Neural progenitor cell (in vitro differentiated cells): ENCODE measurements at regions not wholly inside any gene's neighbourhood (a gene's known extent, or its start where the extent isn't known, plus 50 kb on each side); places are given as distances from the start of the nearest gene placed in this dataset.
A peak's percentile ranks its signal among the peaks of the same experiment; 100 is the strongest.
"Not testable (repeated sequence)": the region's sequence is repeated elsewhere in the genome, so short reads cannot be mapped to it uniquely, and the experiment has no call there.

ENCODE experiments used
- DNase-seq: peaks from one replicate; pipeline ENCODE4 v3.0.0-alpha.2; 2016; ENCODE audit warnings: low spot score
- H2AFZ ChIP-seq: fragments of 200-600 bp; sonication (generic); replicated peaks from 2 replicates; pipeline ENCODE4 v1.6.1; 2016; ENCODE audit warnings: antibody characterized with exemption
- H3F3A ChIP-seq: fragments of 200-600 bp; sonication (generic); 2 replicates; pipeline ENCODE4 v1.6.1; 2016; ENCODE audit warnings: antibody characterized with exemption, low read depth
- H3K27ac ChIP-seq: fragments of 200-600 bp; sonication (generic); 2 replicates; pipeline ENCODE4 v1.5.1; 2016; ENCODE audit warnings: mild to moderate bottlenecking
- H3K27me3 ChIP-seq: fragments of 200-600 bp; sonication (generic); 2 replicates; pipeline ENCODE4 v1.6.1; 2016; ENCODE audit warnings: mild to moderate bottlenecking, moderate library complexity
- H3K36me3 ChIP-seq: fragments of 200-600 bp; sonication (generic); 2 replicates; pipeline ENCODE4 v1.5.1; 2016
- H3K4me1 ChIP-seq: fragments of 200-600 bp; sonication (generic); 2 replicates; pipeline ENCODE4 v1.6.1; 2016; ENCODE audit warnings: mixed run types
- H3K4me2 ChIP-seq: fragments of 200-600 bp; sonication (generic); 2 replicates; pipeline ENCODE4 v1.6.1; 2016
- H3K4me3 ChIP-seq: fragments of 200-600 bp; sonication (generic); 2 replicates; pipeline ENCODE4 v1.5.1; 2016
- H3K79me2 ChIP-seq: fragments of 200-600 bp; sonication (generic); 2 replicates; pipeline ENCODE4 v1.6.1; 2016; ENCODE audit warnings: low read depth
- H3K9ac ChIP-seq: fragments of 200-600 bp; sonication (generic); 2 replicates; pipeline ENCODE4 v1.6.1; 2016
- H3K9me3 ChIP-seq: fragments of 200-600 bp; sonication (generic); 2 replicates; pipeline ENCODE4 v1.5.1; 2016; ENCODE audit warnings: low read depth
- H4K20me1 ChIP-seq: fragments of 200-600 bp; sonication (generic); 2 replicates; pipeline ENCODE4 v1.6.1; 2016; ENCODE audit warnings: low read depth
- H3K27ac Mint-ChIP-seq: 3 replicates; pipeline ENCODE4 v1.8.0; 2021; ENCODE audit warnings: mixed read lengths
- H3K27me3 Mint-ChIP-seq: 2 replicates; pipeline ENCODE4 v1.8.0; 2022; ENCODE audit warnings: low read depth, mild to moderate bottlenecking, inconsistent platforms, moderate library complexity, mixed read lengths; ENCODE audit not compliant: insufficient read depth
- H3K36me3 Mint-ChIP-seq: 3 replicates; pipeline ENCODE4 v1.8.0; 2021; ENCODE audit warnings: mixed read lengths
- H3K4me1 Mint-ChIP-seq: 3 replicates; pipeline ENCODE4 v1.8.0; 2021; ENCODE audit warnings: mixed read lengths
- H3K4me3 Mint-ChIP-seq: 3 replicates; pipeline ENCODE4 v1.8.0; 2021; ENCODE audit warnings: mild to moderate bottlenecking, moderate library complexity, mixed read lengths
- H3K9me3 Mint-ChIP-seq: 3 replicates; pipeline ENCODE4 v1.8.0; 2020; ENCODE audit warnings: mixed read lengths
- CTCF ChIP-seq: fragments of 200-600 bp; sonication (generic); IDR thresholded peaks from 2 replicates; pipeline ENCODE4 v1.5.1; 2017; ENCODE audit warnings: antibody characterized with exemption, mild to moderate bottlenecking
- EZH2 ChIP-seq: fragments of 200-600 bp; sonication (generic); IDR thresholded peaks from 2 replicates; pipeline ENCODE4 v1.6.1; 2017; ENCODE audit warnings: antibody characterized with exemption, mild to moderate bottlenecking, moderate library complexity
- EZH2phosphoT487 ChIP-seq: fragments of 200-600 bp; sonication (generic); IDR thresholded peaks from 2 replicates; pipeline ENCODE4 v1.6.1; 2017; ENCODE audit warnings: antibody characterized with exemption

- no peak overlapping the region for H3K4me3 Mint-ChIP-seq
- Histone ChIP-seq H3K4me2 (no peak overlapping the region), H3K4me3 (no peak overlapping the region), H4K20me1 (no peaks in the 10 kb centered on the region), H3K9me3 (no peaks in the 10 kb centered on the region), H3K4me1 (no peaks in the 10 kb centered on the region), H3F3A (no peaks in the 10 kb centered on the region), H3K9ac (no peak overlapping the region), H3K27ac (no peak overlapping the region), H3K79me2 (no peaks in the 10 kb centered on the region), H3K36me3 (no peaks in the 10 kb centered on the region), H2AFZ (no peak overlapping the region), H3K27me3 (no peaks in the 10 kb centered on the region)
- DNase-seq = no peak
- H3K4me1 Mint-ChIP-seq = no peaks in the 10 kb centered on the region
- peaks cover 2% of the 10 kb centered on the region for H3K27me3 Mint-ChIP-seq
- no peak for TF ChIP-seq EZH2phosphoT487
- TF ChIP-seq CTCF = no peak
- TF ChIP-seq EZH2 = no peak
- H3K36me3 Mint-ChIP-seq = no peaks in the 10 kb centered on the region
- H3K9me3 Mint-ChIP-seq = peaks cover 3% of the 10 kb centered on the region
- H3K27ac Mint-ChIP-seq = no peak overlapping the region
Measured at GRCh38 chr13:59399513-59399912, 764.2 kb downstream of the DIAPH3 start.

- H2AFZ ChIP-seq = no peak overlapping the region
- DNase-seq = no peak
- H3K9me3 Mint-ChIP-seq = peaks cover 26% of the 10 kb centered on the region
- peaks cover 19% of the 10 kb centered on the region for H3K4me1 ChIP-seq
- peaks cover 6% of the 10 kb centered on the region for H3K36me3 Mint-ChIP-seq
- no peaks in the 10 kb centered on the region for H4K20me1 ChIP-seq
- H3K4me3 ChIP-seq = no peak overlapping the region
- peaks cover 2% of the 10 kb centered on the region for H3K27me3 Mint-ChIP-seq
- no peaks in the 10 kb centered on the region for H3K27me3 ChIP-seq
- H3F3A ChIP-seq = peaks cover 18% of the 10 kb centered on the region
- H3K36me3 ChIP-seq = no peaks in the 10 kb centered on the region
- TF ChIP-seq EZH2 = no peak
- TF ChIP-seq EZH2phosphoT487 = no peak
- no peak for TF ChIP-seq CTCF
- H3K9me3 ChIP-seq = peaks cover 6% of the 10 kb centered on the region
- H3K4me2 ChIP-seq = no peak overlapping the region
- H3K9ac ChIP-seq = no peak overlapping the region
- peaks cover 1% of the 10 kb centered on the region for H3K4me1 Mint-ChIP-seq
- H3K27ac ChIP-seq = no peak overlapping the region
- no peak overlapping the region for H3K27ac Mint-ChIP-seq
- H3K79me2 ChIP-seq = no peaks in the 10 kb centered on the region
- H3K4me3 Mint-ChIP-seq = no peak overlapping the region
Measured at GRCh38 chr13:59404331-59404730, 759.4 kb downstream of the DIAPH3 start.

GRCh38 chr13:59407251-59407650, 756.5 kb downstream of the DIAPH3 start:
- H3K4me3 ChIP-seq, H3K4me3 Mint-ChIP-seq, H3K36me3 ChIP-seq, H3K27me3 Mint-ChIP-seq, H3K36me3 Mint-ChIP-seq, H3K79me2 ChIP-seq, H3K4me2 ChIP-seq, H3K4me1 Mint-ChIP-seq, H2AFZ ChIP-seq, H3K27me3 ChIP-seq, DNase-seq, H3K27ac Mint-ChIP-seq, H3K27ac ChIP-seq, H3K9ac ChIP-seq, H3K9me3 ChIP-seq, H4K20me1 ChIP-seq: not testable (repeated sequence)
- Histone ChIP-seq H3F3A (peaks cover 27% of the 10 kb centered on the region), H3K4me1 (peaks cover 28% of the 10 kb centered on the region)
- peaks cover 26% of the 10 kb centered on the region for H3K9me3 Mint-ChIP-seq

- H3K27me3 ChIP-seq = no peaks in the 10 kb centered on the region
- peaks cover 28% of the 10 kb centered on the region for H3K4me1 ChIP-seq
- no peaks in the 10 kb centered on the region for H4K20me1 ChIP-seq
- Mint-ChIP-seq H3K9me3 (peaks cover 23% of the 10 kb centered on the region), H3K36me3 (peaks cover 6% of the 10 kb centered on the region), H3K4me1 (peaks cover 5% of the 10 kb centered on the region), H3K27ac (no peak overlapping the region), H3K27me3 (peaks cover 2% of the 10 kb centered on the region), H3K4me3 (no peak overlapping the region)
- H3K9ac ChIP-seq = no peak overlapping the region
- H3F3A ChIP-seq = peaks cover 27% of the 10 kb centered on the region
- H3K9me3 ChIP-seq = peaks cover 6% of the 10 kb centered on the region
- DNase-seq = no peak
- H3K27ac ChIP-seq = peak overlapping the region; percentile 44
- TF ChIP-seq EZH2 (no peak), EZH2phosphoT487 (no peak), CTCF (no peak)
- peak overlapping the region; percentile 74 for H2AFZ ChIP-seq
- H3K79me2 ChIP-seq = no peaks in the 10 kb centered on the region
- H3K4me3 ChIP-seq = no peak overlapping the region
- peak overlapping the region; percentile 61 for H3K4me2 ChIP-seq
- H3K36me3 ChIP-seq = no peaks in the 10 kb centered on the region
Measured at GRCh38 chr13:59408738-59409137, 755.0 kb downstream of the DIAPH3 start.
